ENCODE measurements at regions not wholly inside any gene's neighbourhood (a gene's known extent, or its start where the extent isn't known, plus 50 kb on each side); places are given as distances from the start of the nearest gene placed in this dataset.
"Not testable (repeated sequence)": the region's sequence is repeated elsewhere in the genome, so short reads cannot be mapped to it uniquely, and the experiment has no call there.

DNA sequence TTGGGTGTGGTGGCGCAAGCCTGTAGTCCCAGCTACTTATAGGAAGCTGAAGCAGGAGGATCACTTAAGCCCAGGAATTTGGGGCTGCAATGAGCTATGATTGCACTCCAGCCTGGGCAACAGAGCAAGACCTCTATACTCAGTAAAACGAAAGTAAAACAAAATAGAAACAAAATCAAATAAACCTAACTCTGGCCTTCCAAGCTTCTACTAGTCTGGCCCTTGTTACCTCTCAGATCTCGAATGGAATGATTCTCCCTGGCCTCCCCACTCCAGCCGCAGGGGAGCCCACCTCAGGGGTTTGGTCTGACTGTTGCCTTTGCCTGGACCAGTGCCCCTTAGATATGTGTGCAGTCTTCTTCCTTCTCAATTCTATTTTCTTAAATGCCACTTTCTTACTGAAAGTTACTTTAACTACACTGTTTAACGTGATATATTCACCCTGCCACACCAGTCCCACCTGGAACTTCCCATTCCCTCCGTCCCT, 160.0 kb upstream of the GCFC2 start:
- DNase-seq, result no peak

GRCh38 chr2:75870133-75870532, 159.4 kb upstream of the GCFC2 start:
- no peak for DNase-seq

DNA sequence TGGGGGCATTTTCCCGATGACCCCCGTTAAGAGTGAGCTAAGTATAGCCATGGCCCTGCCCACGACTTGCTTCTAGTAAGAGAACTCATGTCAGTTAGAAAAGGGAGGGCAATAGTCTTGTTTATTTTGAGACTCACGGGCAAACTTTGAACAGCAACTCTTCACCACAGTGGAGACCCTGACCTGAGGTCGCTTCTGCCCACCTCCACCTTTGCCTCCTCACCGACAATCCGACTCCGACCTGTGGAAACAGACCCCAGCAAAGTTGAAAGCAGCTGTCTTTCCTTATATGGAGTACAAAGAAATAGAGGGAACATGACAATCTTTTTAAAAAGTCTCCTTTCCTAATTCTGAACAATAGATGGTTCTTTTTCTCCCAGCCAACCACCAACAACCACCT, 155.0 kb upstream of the GCFC2 start:
- DNase-seq, result no peak

- no peak for DNase-seq
These were observed 154.4 kb upstream of the GCFC2 start for GRCh38 chr2:75865083-75865482.

- DNase-seq, result no peak
These were observed 151.8 kb upstream of the GCFC2 start for GRCh38 chr2:75862547-75862946.

DNA sequence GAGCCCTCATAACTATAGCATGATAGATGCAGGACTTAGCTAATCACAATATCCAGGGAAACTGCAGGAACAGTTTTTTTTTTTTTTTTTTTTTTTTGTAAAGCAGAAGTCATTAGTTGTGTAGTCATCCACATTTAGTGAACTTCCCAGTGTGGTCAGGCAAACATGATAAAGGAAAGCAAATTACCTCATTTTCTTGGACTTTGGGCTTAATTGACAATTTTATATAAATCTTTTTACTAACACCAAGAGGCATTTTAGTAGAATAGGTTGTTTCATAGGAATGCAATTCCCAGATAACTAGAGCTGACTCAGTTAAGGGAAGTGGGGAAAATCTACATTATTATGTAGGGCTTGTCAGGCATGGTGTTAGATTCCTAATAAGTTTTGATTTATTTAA, 142.7 kb upstream of the GCFC2 start:
- no peak for DNase-seq

DNA sequence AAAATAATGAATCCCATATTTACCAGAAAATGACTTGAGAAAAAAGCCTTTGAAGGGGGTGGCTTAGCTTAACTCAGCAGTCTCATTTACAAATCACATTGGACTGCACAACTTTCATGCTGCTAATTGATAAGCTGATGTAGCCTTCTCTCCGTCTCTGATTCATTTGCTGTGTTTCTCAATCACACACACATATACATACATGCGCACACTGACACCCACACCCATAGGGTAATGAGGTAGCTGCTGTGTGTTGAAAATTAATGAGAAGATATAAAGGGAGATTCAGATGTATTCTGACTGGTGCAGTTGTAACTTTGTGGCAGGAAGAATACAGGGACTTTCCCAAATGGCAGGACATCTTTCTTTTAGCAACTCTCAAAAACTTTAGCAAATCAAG, 141.9 kb upstream of the GCFC2 start:
- no peak for DNase-seq

GRCh38 chr2:75846683-75847190, 136.0 kb upstream of the GCFC2 start:
- no peak for DNase-seq

GRCh38 chr2:75844651-75845050, 133.9 kb upstream of the GCFC2 start:
- no peak for DNase-seq

GRCh38 chr2:75834588-75834987, 123.9 kb upstream of the GCFC2 start:
- not testable (repeated sequence) for DNase-seq

DNA sequence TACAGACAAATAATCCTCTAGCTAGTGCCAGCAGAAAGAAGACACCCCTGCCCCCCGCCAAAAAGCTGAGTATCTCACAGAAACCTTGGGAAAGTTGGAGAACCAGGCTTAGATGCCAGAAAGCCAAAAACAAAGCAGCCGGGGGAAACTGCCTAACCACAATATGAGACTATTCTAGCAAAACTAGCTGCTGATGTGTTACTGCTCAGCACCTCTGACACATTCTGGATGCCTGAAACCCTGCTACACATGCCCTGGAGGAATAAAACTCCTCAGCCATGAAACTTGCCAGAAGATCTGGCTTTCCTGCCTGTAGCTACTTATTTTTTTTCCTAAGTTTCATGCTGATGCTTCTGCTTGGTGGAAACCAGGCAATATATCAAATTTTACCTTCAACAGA, 122.7 kb upstream of the GCFC2 start:
- DNase-seq, result no peak

DNA sequence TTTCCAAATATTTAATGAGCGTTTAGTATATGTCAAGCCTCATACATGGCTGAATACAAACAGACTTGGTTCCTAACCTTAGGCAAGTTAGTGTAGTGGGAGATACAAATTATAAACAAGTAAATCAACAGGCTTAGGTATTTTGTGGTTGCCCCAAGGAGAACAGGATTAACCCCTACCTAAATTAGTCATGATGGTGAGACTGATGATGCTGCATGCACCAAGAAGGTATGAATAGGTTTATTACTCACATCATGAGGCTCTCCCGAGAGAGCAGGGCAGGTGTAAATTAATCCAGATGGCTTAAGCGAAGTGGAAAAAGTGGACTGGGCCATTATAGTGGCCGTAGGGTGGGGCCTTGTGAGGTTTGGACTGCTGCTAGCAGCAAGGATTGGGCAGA, 118.1 kb upstream of the GCFC2 start:
- no peak for DNase-seq

GRCh38 chr2:75823515-75823914, 112.8 kb upstream of the GCFC2 start:
- DNase-seq, result not testable (repeated sequence)

GRCh38 chr2:75822336-75822735, 111.6 kb upstream of the GCFC2 start:
- no peak for DNase-seq

DNA sequence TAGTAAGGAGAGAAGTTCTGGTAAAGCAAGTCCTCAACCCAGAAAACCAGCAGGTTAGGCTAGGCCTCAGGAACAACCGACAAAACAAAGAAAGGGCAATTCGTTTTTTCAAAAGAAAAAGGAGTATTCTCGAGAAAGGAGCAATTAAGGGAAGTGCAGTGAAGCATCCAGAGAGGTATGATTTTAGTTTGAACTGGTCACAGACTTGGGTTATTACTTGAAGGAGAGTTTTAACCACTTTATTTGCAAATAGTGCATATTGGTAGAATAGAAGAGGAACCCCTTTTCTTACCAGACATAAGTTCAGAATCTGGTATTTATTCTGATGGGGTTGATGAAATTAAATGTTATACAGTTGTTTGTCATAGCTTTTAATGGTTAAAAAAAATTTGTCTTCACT, 110.0 kb upstream of the GCFC2 start:
- DNase-seq, result no peak

DNA sequence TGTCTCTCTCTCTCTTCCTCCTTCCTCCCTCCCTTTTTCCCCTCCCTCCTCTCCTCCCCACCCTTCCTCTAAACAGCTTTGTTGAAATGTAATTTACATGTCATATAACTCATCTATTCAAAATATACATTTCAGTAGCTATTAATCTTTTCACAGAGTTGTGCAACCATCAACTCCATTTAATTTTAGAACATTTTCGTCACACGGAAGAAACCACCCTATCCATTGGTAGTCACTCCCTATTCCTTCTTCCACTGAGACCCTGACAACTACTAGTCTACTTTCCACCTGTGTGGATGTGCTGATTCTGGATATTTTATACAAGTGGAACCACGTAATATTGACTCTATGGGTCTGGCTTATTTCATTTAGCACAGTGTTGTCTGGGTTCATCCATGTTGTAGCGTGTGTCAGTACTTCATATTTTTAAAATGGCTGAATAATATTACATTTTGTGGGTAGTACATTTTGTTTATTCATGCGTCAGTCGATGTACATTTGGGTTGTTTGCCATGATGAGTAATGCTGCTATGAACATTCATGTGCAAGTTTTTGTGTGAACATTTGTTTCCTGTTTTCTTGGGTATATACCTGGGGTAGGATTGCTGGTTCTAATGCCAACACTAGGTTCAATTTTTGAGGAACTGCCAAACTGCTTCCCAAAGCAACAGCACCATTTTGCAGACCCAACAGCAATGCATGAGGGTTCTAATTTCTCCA, 100.1 kb upstream of the GCFC2 start:
- DNase-seq, result no peak

GRCh38 chr2:75808793-75809535, 98.2 kb upstream of the GCFC2 start:
- DNase-seq, result no peak

DNA sequence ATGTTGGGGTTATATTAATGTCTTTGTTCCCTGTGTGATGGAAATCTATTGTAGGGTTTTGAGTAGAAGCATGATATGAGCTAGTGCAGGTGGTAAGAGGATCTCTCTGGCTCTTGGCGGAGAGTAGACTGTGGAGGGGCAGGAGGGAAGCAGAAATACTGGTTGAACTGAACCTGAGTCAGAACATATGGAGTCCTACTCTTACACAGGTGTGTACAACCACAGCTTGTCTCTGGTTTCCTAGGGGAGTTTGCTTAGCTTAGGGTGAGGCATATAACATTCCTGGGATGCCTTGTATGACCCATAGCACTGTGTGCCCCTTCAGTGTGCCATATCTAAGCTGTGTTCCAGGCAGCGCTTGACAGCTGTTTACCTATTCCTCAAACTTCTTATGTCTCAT, 97.3 kb upstream of the GCFC2 start:
- DNase-seq, result no peak

DNA sequence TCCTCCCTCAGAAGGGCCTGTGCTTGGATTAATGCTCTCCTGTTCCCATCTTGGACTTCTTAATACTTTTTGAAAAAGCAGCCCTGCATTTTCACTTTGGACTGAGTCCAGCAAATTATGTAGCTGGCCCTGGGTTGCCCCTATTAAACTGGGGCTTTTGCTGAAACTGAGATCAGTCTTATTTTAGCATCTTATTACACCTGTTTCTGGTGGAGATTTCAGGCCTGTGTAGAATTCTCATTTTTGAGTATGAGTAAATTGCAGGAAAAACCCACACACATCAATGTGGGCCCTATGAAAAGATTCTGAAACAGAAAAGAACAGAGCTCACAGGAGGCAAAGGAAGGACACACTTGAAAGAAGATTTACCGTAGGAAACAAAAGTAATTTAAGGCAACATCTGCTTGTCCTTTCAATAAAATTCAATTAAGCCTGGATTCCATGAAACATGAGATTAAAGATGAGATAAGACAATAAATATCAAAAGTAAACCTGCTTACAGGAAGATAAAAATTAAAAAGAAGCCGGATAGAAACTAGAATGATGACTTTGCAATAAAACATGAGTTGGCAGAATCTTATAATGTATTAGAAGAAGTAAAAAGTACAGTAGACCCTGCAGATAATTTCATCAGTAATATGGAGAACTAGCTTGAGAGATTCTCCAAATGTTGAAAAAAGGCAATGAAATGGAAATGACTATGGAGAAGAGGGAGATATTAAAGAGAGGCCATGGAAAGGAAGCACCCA, 90.7 kb upstream of the GCFC2 start:
- DNase-seq, result no peak

DNA sequence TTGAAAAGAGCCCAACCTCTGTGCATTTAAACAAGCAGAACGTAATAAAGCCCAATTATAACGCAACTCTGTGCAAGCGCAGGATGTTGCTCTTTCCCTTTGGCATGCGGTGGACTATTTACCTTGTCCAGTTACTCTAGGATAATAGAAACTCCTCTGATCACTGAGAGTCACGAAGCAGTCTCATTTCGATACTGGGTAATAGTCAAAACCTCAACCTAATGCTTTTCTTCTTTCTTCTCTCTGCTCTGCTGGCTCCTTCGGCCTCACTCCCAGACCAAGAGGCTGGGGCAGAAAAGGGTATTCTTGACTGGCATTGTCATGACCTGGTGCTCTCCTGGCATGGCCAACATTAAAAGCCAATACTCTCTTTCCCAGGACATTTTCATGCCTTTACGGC, 89.7 kb upstream of the GCFC2 start:
- DNase-seq, result no peak

GRCh38 chr2:75799859-75800258, 89.1 kb upstream of the GCFC2 start:
- no peak for DNase-seq

DNA sequence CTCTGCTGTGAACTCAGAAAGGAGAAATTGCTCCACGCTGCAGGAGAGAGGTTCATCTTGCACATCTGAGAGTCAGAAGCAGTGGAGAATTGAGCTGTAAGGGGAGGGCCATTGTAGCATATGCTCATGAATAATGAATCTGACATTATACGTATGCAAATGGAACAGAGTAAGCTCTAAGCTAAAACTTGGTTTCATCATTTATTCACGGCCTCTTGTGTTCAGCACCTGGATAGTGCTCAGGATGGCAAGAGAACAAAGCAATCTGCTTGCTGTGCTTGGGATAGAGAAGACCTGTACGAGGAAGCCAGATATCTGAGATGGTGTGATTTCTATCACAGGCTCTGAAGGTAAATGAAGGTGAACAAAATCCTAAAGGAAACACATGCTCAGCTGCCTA, 87.9 kb upstream of the GCFC2 start:
- DNase-seq, result no peak

DNA sequence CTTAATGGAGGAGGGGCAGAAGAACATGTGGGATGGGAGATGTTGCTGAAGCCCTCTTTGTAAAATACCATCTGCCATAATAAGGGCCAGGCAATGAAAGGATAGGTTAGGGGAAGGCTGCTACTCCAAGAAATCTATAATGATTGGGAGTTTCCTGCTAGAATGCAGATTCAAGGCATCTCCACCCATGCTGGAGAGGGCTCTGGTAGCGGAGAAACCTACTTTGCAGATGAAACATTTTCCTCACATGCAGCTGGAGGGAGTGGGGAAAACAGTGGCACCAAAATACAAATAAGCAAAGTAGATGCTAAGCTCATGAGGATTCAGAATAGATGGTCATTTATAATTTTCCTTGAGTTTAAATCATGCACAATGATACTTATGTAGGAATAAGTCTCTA, 82.3 kb upstream of the GCFC2 start:
- DNase-seq, result no peak

DNA sequence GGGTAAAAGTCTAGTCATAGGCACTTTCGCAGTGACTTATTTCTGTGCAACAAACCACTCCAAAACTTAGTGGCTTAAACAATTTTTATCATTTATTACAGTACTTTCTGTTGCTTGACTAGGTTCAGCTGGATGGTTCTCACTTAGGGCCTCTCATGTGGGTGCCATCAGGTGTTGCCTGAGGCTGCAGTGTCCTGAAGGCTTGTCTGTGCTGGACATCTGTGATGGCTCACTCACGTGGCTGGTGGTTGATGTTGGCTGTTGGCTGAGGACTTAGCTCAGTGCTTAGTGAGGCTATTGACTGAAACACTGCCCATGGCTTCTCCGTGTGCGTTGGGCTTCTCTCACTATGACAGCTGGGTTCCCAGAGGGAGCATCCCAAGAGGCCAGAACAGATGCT, 81.4 kb upstream of the GCFC2 start:
- no peak for DNase-seq
